GM10248 (cell line): ENCODE measurements at regions not wholly inside any gene's neighbourhood (a gene's known extent, or its start where the extent isn't known, plus 50 kb on each side); places are given as distances from the start of the nearest gene placed in this dataset.

Source experiments
- CTCF ChIA-PET: fragments of 300-600 bp; sonication (Branson Sonifier 250); formaldehyde crosslinking; extraction: SDS; loops from one replicate; lab custom pipeline; 2021; ENCODE audit warnings: antibody characterized with exemption; lab: Yijun Ruan, JAX
- POLR2A ChIA-PET: fragments of 350-650 bp; sonication (Branson Sonifier 250); formaldehyde crosslinking; extraction: SDS; loops from one replicate; lab custom pipeline; 2020; ENCODE audit warnings: antibody characterized with exemption; lab: Yijun Ruan, JAX
- DNase-seq: peaks from one replicate; pipeline ENCODE4 v3.0.0; 2012; ENCODE audit errors: extremely low spot score
- TF ChIP-seq, protein P1 (sequence below): IDR thresholded peaks from 2 replicates; pipeline ENCODE4 v1.5.1; 2012; ENCODE audit warnings: mild to moderate bottlenecking, low read depth; ENCODE audit errors: extremely low read depth, missing control alignments, control extremely low read depth

DNA sequence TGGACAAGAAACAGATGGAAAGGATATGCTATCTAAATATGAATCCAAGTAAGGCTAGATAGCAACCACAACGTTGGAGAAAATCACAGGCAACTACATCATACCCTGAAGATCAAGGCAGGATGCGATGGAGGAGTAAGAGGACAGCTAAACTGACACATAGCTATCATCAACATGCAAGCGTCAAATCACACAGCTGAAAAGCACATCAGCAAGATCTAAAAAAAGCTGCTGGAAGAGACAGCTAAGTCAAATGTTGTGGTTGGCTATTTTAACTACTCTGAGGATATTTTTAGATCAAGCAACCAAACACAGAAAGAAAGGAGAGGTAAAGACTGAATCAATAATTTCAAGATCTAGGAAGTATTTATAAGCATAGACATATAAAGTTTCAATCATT lies 466.9 kb downstream of the BRD1 start:
- CTCF ChIA-PET: no interaction called here
- TF ChIP-seq, protein P1, sequence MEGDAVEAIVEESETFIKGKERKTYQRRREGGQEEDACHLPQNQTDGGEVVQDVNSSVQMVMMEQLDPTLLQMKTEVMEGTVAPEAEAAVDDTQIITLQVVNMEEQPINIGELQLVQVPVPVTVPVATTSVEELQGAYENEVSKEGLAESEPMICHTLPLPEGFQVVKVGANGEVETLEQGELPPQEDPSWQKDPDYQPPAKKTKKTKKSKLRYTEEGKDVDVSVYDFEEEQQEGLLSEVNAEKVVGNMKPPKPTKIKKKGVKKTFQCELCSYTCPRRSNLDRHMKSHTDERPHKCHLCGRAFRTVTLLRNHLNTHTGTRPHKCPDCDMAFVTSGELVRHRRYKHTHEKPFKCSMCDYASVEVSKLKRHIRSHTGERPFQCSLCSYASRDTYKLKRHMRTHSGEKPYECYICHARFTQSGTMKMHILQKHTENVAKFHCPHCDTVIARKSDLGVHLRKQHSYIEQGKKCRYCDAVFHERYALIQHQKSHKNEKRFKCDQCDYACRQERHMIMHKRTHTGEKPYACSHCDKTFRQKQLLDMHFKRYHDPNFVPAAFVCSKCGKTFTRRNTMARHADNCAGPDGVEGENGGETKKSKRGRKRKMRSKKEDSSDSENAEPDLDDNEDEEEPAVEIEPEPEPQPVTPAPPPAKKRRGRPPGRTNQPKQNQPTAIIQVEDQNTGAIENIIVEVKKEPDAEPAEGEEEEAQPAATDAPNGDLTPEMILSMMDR: no peak
- POLR2A ChIA-PET: no interaction called here
- DNase-seq: no peak

DNA sequence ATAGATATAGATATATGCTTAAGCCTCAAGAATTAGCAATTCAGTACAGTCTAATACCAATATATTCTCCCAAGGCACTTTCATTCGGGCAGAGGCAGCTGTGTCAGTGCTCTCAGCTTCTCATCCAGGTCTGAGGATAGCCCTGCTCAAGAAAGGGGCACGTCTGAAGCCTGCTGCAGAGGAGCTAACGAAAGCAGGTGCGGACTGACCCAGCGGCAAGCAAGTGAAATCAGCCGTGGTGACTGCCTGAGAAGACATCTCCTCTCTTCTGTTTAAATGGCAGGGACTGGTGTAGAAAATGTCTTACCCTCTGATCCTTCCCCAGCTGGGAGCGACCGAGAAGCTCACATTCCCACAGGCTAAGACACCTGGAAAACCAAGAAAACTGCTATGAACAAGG lies 468.6 kb downstream of the BRD1 start:
- CTCF ChIA-PET: no interaction called here
- POLR2A ChIA-PET: no interaction called here
- no peak for DNase-seq
- TF ChIP-seq, protein P1: no peak

DNA sequence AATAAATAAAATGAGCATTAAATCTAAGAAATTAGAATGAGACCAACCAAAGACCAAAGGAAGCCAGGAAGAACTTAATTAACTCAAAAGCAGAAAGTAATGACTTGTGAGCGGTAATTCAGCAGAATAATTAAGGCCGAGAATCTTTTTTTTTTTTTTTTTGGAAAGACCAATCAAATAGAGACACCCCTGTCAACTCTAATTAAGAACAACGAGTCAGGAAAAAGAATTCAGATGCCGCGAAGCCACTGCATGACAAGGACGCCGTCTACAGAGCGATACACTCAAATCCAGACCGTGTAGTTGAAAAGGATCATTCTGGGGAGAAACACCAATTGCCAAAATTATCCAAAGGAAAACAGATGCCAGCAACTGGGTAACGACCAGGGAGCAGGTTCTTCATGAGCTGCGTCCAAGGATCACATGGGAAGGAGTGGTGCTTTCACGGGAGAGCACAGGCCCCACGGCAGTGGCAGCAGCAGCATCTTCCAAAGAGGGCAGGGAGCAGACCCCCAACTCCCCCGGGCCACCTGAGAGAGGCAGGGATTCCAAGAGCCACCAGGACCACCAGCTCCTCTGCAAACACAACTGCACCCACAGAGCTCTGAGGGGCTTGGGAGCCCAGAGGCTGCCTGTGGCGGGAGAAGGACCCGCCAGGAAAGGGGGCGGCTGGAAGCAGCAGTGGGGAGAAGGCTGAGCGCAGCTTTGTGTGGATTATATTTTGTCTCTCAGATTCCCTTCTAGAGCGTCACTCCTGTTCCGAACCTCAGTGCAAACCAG lies 469.8 kb downstream of the BRD1 start:
- ChIA-PET CTCF (no interaction called here), POLR2A (no interaction called here)
- TF ChIP-seq, protein P1: no peak
- no peak for DNase-seq

DNA sequence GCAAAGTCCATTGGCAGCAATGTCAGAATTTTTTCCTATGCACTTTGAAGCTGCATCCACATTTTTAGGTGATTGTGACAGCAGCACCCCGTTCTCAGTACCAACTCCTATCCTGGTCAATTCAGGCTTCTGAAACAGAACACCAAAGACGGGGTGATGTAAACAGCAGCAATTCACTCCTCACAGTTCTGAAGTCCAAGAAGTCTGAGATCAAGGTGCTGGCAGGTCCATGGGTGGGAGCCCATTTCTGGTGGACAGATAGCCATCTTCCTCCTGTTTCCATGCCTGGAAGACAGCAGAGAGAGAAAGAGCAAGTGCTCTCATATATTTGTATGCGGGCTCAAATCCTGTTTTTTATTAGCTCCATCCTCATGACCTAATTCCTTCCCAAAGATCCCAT lies 471.2 kb downstream of the BRD1 start:
- no peak for DNase-seq
- POLR2A ChIA-PET: no interaction called here
- TF ChIP-seq, protein P1: no peak
- CTCF ChIA-PET: interaction anchor here (0.7 kb wide), 1 partner anchor 16 kb away, joined by 3 read pairs; no protein-coding TSS in a partner anchor

DNA sequence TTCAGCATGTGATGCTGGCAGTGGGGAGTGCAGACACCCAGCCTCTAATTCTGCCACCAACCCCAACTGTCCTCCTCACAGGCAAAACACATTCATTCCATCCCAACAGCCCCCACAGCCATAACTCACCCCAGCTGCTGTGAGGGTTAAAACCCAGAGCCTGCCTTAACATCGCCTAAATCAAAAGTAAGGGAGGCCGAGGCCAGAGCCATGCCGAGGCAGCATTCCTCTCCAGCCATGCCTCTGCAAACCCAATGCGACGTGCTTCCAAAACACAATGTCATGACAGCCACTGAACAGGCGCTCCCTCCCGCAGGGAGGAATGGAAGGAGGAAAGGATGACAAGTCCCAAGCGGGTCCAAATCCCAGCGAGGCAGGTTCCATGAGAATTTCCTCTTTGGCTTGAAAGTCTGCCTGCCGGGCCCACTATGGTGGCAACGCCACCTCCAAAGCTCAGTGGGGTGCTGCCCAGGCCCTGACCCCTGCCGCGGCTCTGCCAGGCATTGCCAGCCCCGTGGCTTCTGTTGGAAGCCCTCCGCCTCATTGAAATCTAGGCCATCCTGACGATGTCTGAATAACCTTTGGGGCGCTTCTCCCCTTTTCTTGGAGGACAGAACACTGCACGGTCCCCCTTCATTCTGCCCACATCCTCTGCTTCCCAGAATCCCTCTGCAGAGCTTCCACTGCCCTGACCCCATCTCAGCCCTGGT lies 472.3 kb downstream of the BRD1 start:
- ChIA-PET CTCF (no interaction called here), POLR2A (no interaction called here)
- TF ChIP-seq, protein P1: no peak
- no peak for DNase-seq

DNA sequence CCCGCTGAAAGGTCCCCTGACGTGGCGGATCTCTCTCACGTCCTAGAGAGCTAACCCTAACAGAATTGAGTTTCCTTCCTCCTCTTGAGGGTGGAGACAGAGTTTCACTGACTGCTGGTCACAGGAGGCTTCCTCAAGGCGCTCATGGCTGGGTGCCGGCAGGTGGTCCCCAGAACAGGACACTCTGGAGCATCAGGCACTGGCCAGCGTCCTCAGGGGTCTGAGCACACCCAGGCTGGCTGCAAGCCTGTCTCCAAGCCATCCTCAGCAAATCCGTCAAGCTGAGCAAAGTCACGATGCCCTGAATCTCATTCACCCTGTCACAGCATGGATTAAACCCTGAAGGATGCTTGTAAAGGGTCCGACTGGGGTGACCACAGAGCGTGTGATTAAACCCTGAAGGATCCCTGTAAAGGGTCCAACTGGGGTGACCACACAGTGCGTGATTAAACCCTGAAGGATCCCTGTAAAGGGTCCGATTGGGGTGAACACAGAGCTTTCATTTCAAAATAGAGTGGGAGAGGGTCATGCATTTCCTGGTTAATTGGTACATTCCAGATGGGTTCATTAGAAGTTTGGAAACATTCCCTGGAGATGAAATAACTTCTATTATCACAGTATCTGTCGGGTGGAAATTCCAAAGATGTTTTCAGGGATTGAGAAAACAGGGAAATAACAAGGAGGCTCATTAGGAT lies 473.0 kb downstream of the BRD1 start:
- no peak for DNase-seq
- ChIA-PET POLR2A (no interaction called here), CTCF (no interaction called here)
- TF ChIP-seq, protein P1: no peak
